Stomach (tissue), 4 donors: ENCODE measurements at regions not wholly inside any gene's neighbourhood (a gene's known extent, or its start where the extent isn't known, plus 50 kb on each side); places are given as distances from the start of the nearest gene placed in this dataset.

ENCODE experiments used
- EP300 ChIP-seq: sonication (generic); formaldehyde crosslinking; IDR thresholded peaks from one replicate; pipeline ENCODE4 v1.6.1; 2017; ENCODE audit warnings: antibody characterized with exemption
- POLR2A ChIP-seq, 4 donors: fragments of 450-650 bp; IDR thresholded peaks; one replicate each; pipeline ENCODE4 v1.6.1; 2016; ENCODE audit warnings: antibody characterized with exemption in 4 of 4, control low read depth in 2 of 4, mild to moderate bottlenecking in 1 of 4, moderate library complexity in 1 of 4

- TF ChIP-seq POLR2A (IDR thresholded peaks at IDR 0.05), result no peak
- TF ChIP-seq EP300, result no peak
These were observed 95.9 kb upstream of the CDH13 start for GRCh38 chr16:82530883-82531282.
